ENCODE measurements at regions not wholly inside any gene's neighbourhood (a gene's known extent, or its start where the extent isn't known, plus 50 kb on each side); places are given as distances from the start of the nearest gene placed in this dataset.
"Not testable (repeated sequence)": the region's sequence is repeated elsewhere in the genome, so short reads cannot be mapped to it uniquely, and the experiment has no call there.

GRCh38 chr17:65314212-65314611 is 177.0 kb downstream of the RGS9 start:
- no peak for TF ChIP-seq CTCF (IDR thresholded peaks at IDR 0.05; ENCODE audit: low read depth, low read length)
- H3K4me3 ChIP-seq (ENCODE audit: low read depth, low read length), result no peak overlapping the region

- no peak for TF ChIP-seq CTCF (IDR thresholded peaks at IDR 0.05; ENCODE audit: low read depth, low read length)
- no peak overlapping the region for H3K4me3 ChIP-seq (ENCODE audit: low read depth, low read length)
Observed at GRCh38 chr17:65312718-65313377, 175.7 kb downstream of the RGS9 start.

- H3K4me3 ChIP-seq (ENCODE audit: low read depth, low read length), result no peak overlapping the region
- no peak for TF ChIP-seq CTCF (IDR thresholded peaks at IDR 0.05; ENCODE audit: low read depth, low read length)
Observed at GRCh38 chr17:65311261-65311660, 174.1 kb downstream of the RGS9 start.

GRCh38 chr17:65307961-65308316 is 170.8 kb downstream of the RGS9 start:
- H3K4me3 ChIP-seq (ENCODE audit: low read depth, low read length), result no peak overlapping the region
- no peak for TF ChIP-seq CTCF (IDR thresholded peaks at IDR 0.05; ENCODE audit: low read depth, low read length)

GRCh38 chr17:65307081-65307960 is 170.2 kb downstream of the RGS9 start:
- no peak for TF ChIP-seq CTCF (IDR thresholded peaks at IDR 0.05; ENCODE audit: low read depth, low read length)
- H3K4me3 ChIP-seq (ENCODE audit: low read depth, low read length), result no peak overlapping the region

GRCh38 chr17:65305778-65306177 is 168.6 kb downstream of the RGS9 start:
- TF ChIP-seq CTCF (IDR thresholded peaks at IDR 0.05; ENCODE audit: low read depth, low read length), result no peak
- no peak overlapping the region for H3K4me3 ChIP-seq (ENCODE audit: low read depth, low read length)

GRCh38 chr17:65305116-65305515 is 167.9 kb downstream of the RGS9 start:
- no peak for TF ChIP-seq CTCF (IDR thresholded peaks at IDR 0.05; ENCODE audit: low read depth, low read length)
- no peak overlapping the region for H3K4me3 ChIP-seq (ENCODE audit: low read depth, low read length)

GRCh38 chr17:65301882-65302281 is 164.7 kb downstream of the RGS9 start:
- H3K4me3 ChIP-seq (ENCODE audit: low read depth, low read length), result not testable (repeated sequence)
